ENCODE measurements at regions not wholly inside any gene's neighbourhood (a gene's known extent, or its start where the extent isn't known, plus 50 kb on each side); places are given as distances from the start of the nearest gene placed in this dataset.

- TF ChIP-seq JUND (IDR thresholded peaks at IDR 0.05) (no peak), ZFX (IDR thresholded peaks at IDR 0.05) (no peak), FOSL1 (IDR thresholded peaks at IDR 0.05; ENCODE audit: low read depth) (no peak), YY1 (IDR thresholded peaks at IDR 0.05; ENCODE audit: extremely low read depth, insufficient replicate concordance, low read depth, low read length) (no peak), CTCF (IDR thresholded peaks at IDR 0.05 in 2 of 3, conservative IDR thresholded peaks at IDR 0.05 in 1 of 3; ENCODE audit: borderline replicate concordance in 1 of 3, insufficient read depth in 1 of 3, low read depth in 2 of 3, low read length in 2 of 3) (no peak), ATF3 (IDR thresholded peaks at IDR 0.05) (no peak), RAD21 (IDR thresholded peaks at IDR 0.05; ENCODE audit: low read depth) (no peak)
Observed at GRCh38 chr16:6155271-6155670, 1057.7 kb upstream of the EEF2KMT start (continued).

GRCh38 chr16:6153901-6154300, 1056.3 kb upstream of the EEF2KMT start:
- H3K79me2 ChIP-seq (ENCODE audit: insufficient read depth, low read length), result no peaks in the 10 kb centered on the region
- no peak overlapping the region for H3K27ac ChIP-seq (ENCODE audit: low read depth, low read length)
- no peak overlapping the region for H2AFZ ChIP-seq (ENCODE audit: low read depth, low read length, poor library complexity, severe bottlenecking)
- no peaks in the 10 kb centered on the region for H3K27me3 ChIP-seq (ENCODE audit: insufficient read depth, low read length)
- H3K4me3 ChIP-seq (replicated peaks in 1 of 2; ENCODE audit: low read depth in 1 of 2, low read length in 2 of 2), result no peak overlapping the region
- H3K9ac ChIP-seq (ENCODE audit: low read length), result no peak overlapping the region
- TF ChIP-seq MAX (IDR thresholded peaks at IDR 0.05), result no peak
- no peak for TF ChIP-seq EZH2phosphoT487 (IDR thresholded peaks at IDR 0.05; ENCODE audit: borderline replicate concordance)
- TF ChIP-seq EZH2 (IDR thresholded peaks at IDR 0.05), result no peak
- no peak for TF ChIP-seq ELF1 (IDR thresholded peaks at IDR 0.05; ENCODE audit: borderline replicate concordance, low read depth)
- H3K36me3 ChIP-seq (ENCODE audit: control insufficient read depth in 1 of 2, insufficient read depth in 2 of 2, low read length in 2 of 2), result no peaks in the 10 kb centered on the region
- H3K9me3 ChIP-seq (ENCODE audit: control insufficient read depth in 1 of 2, insufficient read depth in 1 of 2, low read depth in 1 of 2, low read length in 2 of 2), result peaks cover 3 to 12% of the 10 kb centered on the region in 2 experiments; a peak in 2 of 4 replicates
- DNase-seq (ENCODE audit: low read depth, low spot score), result no peak
- no TSS peak for BruUV-seq (replicated peaks)
- no peaks in the 10 kb centered on the region for H3K4me1 ChIP-seq (ENCODE audit: control insufficient read depth in 1 of 2, insufficient read depth in 2 of 2, low read length in 2 of 2)
- H4K20me1 ChIP-seq (ENCODE audit: insufficient read depth), result no peaks in the 10 kb centered on the region
- ChIA-PET POLR2A (no interaction called here), CTCF (no interaction called here), RAD21 (ENCODE audit: low non-redundant PET in 1 of 2, low total read pairs in 2 of 2, uncharacterized antibody in 2 of 2, unreplicated experiment in 2 of 2) (no interaction called here)
- no peaks in the 10 kb centered on the region for H3K9me2 ChIP-seq (ENCODE audit: insufficient read depth)
- intact Hi-C loops (cut with micrococcal nuclease), result no loop called here
- H3K4me2 ChIP-seq (ENCODE audit: low read length), result no peak overlapping the region
- no peak for ATAC-seq
